MCF 10A (cell line): ENCODE measurements at regions not wholly inside any gene's neighbourhood (a gene's known extent, or its start where the extent isn't known, plus 50 kb on each side); places are given as distances from the start of the nearest gene placed in this dataset.

Source experiments
- BruUV-seq: library from RNA; stranded (reverse); fragments of 400-500 nt; replicated peaks from 2 replicates; lab custom pipeline; 2021; lab: Mats Ljungman, UMichigan
- CTCF ChIA-PET: fragments of 300-600 bp; sonication (Branson Sonifier 250); formaldehyde crosslinking; extraction: SDS; loops from one replicate; lab custom pipeline; 2021; ENCODE audit warnings: antibody characterized with exemption, inconsistent platforms; lab: Yijun Ruan, JAX
- POLR2A ChIA-PET: fragments of 300-600, 350-650 bp; sonication (Branson Sonifier 250); formaldehyde crosslinking; extraction: SDS; loops from one replicate; lab custom pipeline; 2020; ENCODE audit warnings: antibody characterized with exemption, inconsistent platforms; lab: Yijun Ruan, JAX
- DNase-seq: peaks from one replicate; pipeline ENCODE4 v3.0.0-alpha.2; 2018; ENCODE audit not compliant: unreplicated experiment
- H3K27ac Mint-ChIP-seq: one replicate; pipeline ENCODE4 v1.8.0; 2022; ENCODE audit warnings: mild to moderate bottlenecking, low read depth, mixed read lengths; ENCODE audit not compliant: unreplicated experiment
- H3K27me3 Mint-ChIP-seq: one replicate; pipeline ENCODE4 v1.8.0; 2022; ENCODE audit warnings: mixed read lengths; ENCODE audit not compliant: insufficient read depth, unreplicated experiment
- H3K36me3 Mint-ChIP-seq: one replicate; pipeline ENCODE4 v1.8.0; 2022; ENCODE audit warnings: mild to moderate bottlenecking, moderate library complexity, mixed read lengths; ENCODE audit not compliant: insufficient read depth, unreplicated experiment
- H3K4me1 Mint-ChIP-seq: one replicate; pipeline ENCODE4 v1.8.0; 2022; ENCODE audit warnings: mixed read lengths; ENCODE audit not compliant: insufficient read depth, unreplicated experiment
- H3K4me3 Mint-ChIP-seq: one replicate; pipeline ENCODE4 v1.8.0; 2022; ENCODE audit warnings: mild to moderate bottlenecking, moderate library complexity, mixed read lengths; ENCODE audit not compliant: unreplicated experiment
- H3K9me3 Mint-ChIP-seq: one replicate; pipeline ENCODE4 v1.8.0; 2022; ENCODE audit warnings: mixed read lengths; ENCODE audit not compliant: unreplicated experiment
- CTCF ChIP-seq: fragments of 200-600 bp; IDR thresholded peaks from one replicate; pipeline ENCODE4 v1.8.0; 2022; ENCODE audit warnings: antibody characterized with exemption, mild to moderate bottlenecking; ENCODE audit not compliant: unreplicated experiment
- intact Hi-C: fragments of 100-400 bp; cut with micrococcal nuclease; formaldehyde crosslinking; loops from 2 replicates; pipeline ENCODE4 v1.14.1; 2022

- Mint-ChIP-seq H3K36me3 (no peaks in the 10 kb centered on the region), H3K4me3 (no peak overlapping the region), H3K9me3 (peaks cover 7% of the 10 kb centered on the region), H3K27ac (no peak overlapping the region), H3K27me3 (no peaks in the 10 kb centered on the region), H3K4me1 (no peaks in the 10 kb centered on the region)
- no TSS peak for BruUV-seq
- TF ChIP-seq CTCF = no peak
- ChIA-PET CTCF (no interaction called here), POLR2A (no interaction called here)
- DNase-seq = no peak
- intact Hi-C loops = no loop called here
Observed at GRCh38 chr11:91446267-91446666, 778.4 kb upstream of the FAT3 start.

- no peak overlapping the region for H3K27ac Mint-ChIP-seq
Observed at GRCh38 chr11:91435694-91436395, 788.8 kb upstream of the FAT3 start.

GRCh38 chr11:91433284-91434010, 791.2 kb upstream of the FAT3 start:
- Mint-ChIP-seq H3K4me3 (no peak overlapping the region), H3K36me3 (no peaks in the 10 kb centered on the region), H3K27ac (no peak overlapping the region), H3K9me3 (peaks cover 13% of the 10 kb centered on the region), H3K27me3 (no peaks in the 10 kb centered on the region), H3K4me1 (no peaks in the 10 kb centered on the region)
- TF ChIP-seq CTCF = no peak
- BruUV-seq = no TSS peak
- ChIA-PET CTCF (no interaction called here), POLR2A (no interaction called here)
- intact Hi-C loops = no loop called here
- no peak for DNase-seq

More at GRCh38 chr11:91435694-91436395, 788.8 kb upstream of the FAT3 start:
- peak; percentile 27 for DNase-seq
- Mint-ChIP-seq H3K27me3 (no peaks in the 10 kb centered on the region), H3K36me3 (no peaks in the 10 kb centered on the region), H3K4me1 (no peaks in the 10 kb centered on the region), H3K9me3 (peaks cover 8% of the 10 kb centered on the region), H3K4me3 (no peak overlapping the region)
- no peak for TF ChIP-seq CTCF
- no TSS peak for BruUV-seq
- CTCF ChIA-PET = interaction anchor here (0.6 to 1.2 kb wide), 7 partner anchors 13 to 967 kb away, joined by 3 to 6 read pairs (median 3); no protein-coding TSS in a partner anchor
- POLR2A ChIA-PET = interaction anchor here (1.2 kb wide), 1 partner anchor 1115 kb away, joined by 3 read pairs; no protein-coding TSS in a partner anchor
- intact Hi-C loops = no loop called here

GRCh38 chr11:91421641-91422040, 803.0 kb upstream of the FAT3 start:
- no peak for DNase-seq
- Mint-ChIP-seq H3K36me3 (no peaks in the 10 kb centered on the region), H3K9me3 (no peaks in the 10 kb centered on the region), H3K27me3 (no peaks in the 10 kb centered on the region), H3K27ac (no peak overlapping the region), H3K4me1 (no peaks in the 10 kb centered on the region), H3K4me3 (no peak overlapping the region)
- TF ChIP-seq CTCF = no peak
- POLR2A ChIA-PET = no interaction called here
- CTCF ChIA-PET = no interaction called here
- intact Hi-C loops = no loop called here
- BruUV-seq = no TSS peak
